H9 (cell line): ENCODE measurements at regions not wholly inside any gene's neighbourhood (a gene's known extent, or its start where the extent isn't known, plus 50 kb on each side); places are given as distances from the start of the nearest gene placed in this dataset.

ENCODE experiments used
- DNase-seq: peaks from one replicate; pipeline ENCODE4 v3.0.0-alpha.2; 2017
- H2AFZ ChIP-seq: one replicate; pipeline ENCODE4 v1.6.1; 2013; ENCODE audit warnings: mild to moderate bottlenecking, low read length, control low read depth, moderate library complexity
- H2AK5ac ChIP-seq: 2 replicates; pipeline ENCODE4 v1.6.1; 2013; ENCODE audit warnings: low read length, control low read depth, mixed read lengths; ENCODE audit not compliant: insufficient read length
- H2BK120ac ChIP-seq: one replicate; pipeline ENCODE4 v1.6.1; 2013; ENCODE audit warnings: low read depth, mild to moderate bottlenecking, low read length, control low read depth, inconsistent platforms; ENCODE audit not compliant: poor library complexity, severe bottlenecking
- H2BK12ac ChIP-seq: 2 replicates; pipeline ENCODE4 v1.6.1; 2013; ENCODE audit warnings: low read length, control low read depth, mixed read lengths, low read depth; ENCODE audit not compliant: insufficient read length
- H2BK15ac ChIP-seq: 2 replicates; pipeline ENCODE4 v1.6.1; 2013; ENCODE audit warnings: low read depth, low read length, control low read depth
- H2BK20ac ChIP-seq: one replicate; pipeline ENCODE4 v1.6.1; 2013; ENCODE audit warnings: low read depth, mild to moderate bottlenecking, low read length, control low read depth, inconsistent platforms; ENCODE audit not compliant: poor library complexity, severe bottlenecking
- H2BK5ac ChIP-seq: 2 replicates; pipeline ENCODE4 v1.6.1; 2013; ENCODE audit warnings: low read length, control low read depth, mixed read lengths; ENCODE audit not compliant: insufficient read length
- H3K14ac ChIP-seq: 2 replicates; pipeline ENCODE4 v1.6.1; 2013; ENCODE audit warnings: low read length, control low read depth; ENCODE audit not compliant: insufficient read depth
- H3K18ac ChIP-seq: 2 replicates; pipeline ENCODE4 v1.6.1; 2013; ENCODE audit warnings: low read depth, mild to moderate bottlenecking, mixed read lengths, low read length, control low read depth; ENCODE audit not compliant: insufficient read length
- H3K23ac ChIP-seq: 2 replicates; pipeline ENCODE4 v1.6.1; 2013; ENCODE audit warnings: low read length, control low read depth, mixed read lengths, low read depth; ENCODE audit not compliant: insufficient read length
- H3K23me2 ChIP-seq: 2 replicates; pipeline ENCODE4 v1.6.1; 2013; ENCODE audit warnings: low read depth, mild to moderate bottlenecking, mixed read lengths, low read length, control low read depth; ENCODE audit not compliant: insufficient read length, poor library complexity, severe bottlenecking
- H3K27ac ChIP-seq: 2 replicates; pipeline ENCODE4 v1.5.1; 2013; ENCODE audit warnings: low read length, control low read depth, mixed read lengths, low read depth; ENCODE audit not compliant: insufficient read length
- H3K27me3 ChIP-seq: 2 replicates; pipeline ENCODE4 v1.6.1; 2013; ENCODE audit warnings: low read length, control low read depth, inconsistent platforms; ENCODE audit not compliant: insufficient read depth
- H3K4ac ChIP-seq: 2 replicates; pipeline ENCODE4 v1.6.1; 2013; ENCODE audit warnings: low read depth, mild to moderate bottlenecking, control low read depth, inconsistent platforms, low read length, moderate library complexity
- H3K4me1 ChIP-seq: 2 replicates; pipeline ENCODE4 v1.6.1; 2013; ENCODE audit warnings: low read length, control low read depth, inconsistent platforms; ENCODE audit not compliant: insufficient read depth
- H3K4me2 ChIP-seq: 2 replicates; pipeline ENCODE4 v1.6.1; 2013; ENCODE audit warnings: low read length, control low read depth, mixed read lengths; ENCODE audit not compliant: insufficient read length, insufficient read depth
- H3K56ac ChIP-seq: 2 replicates; pipeline ENCODE4 v1.6.1; 2013; ENCODE audit warnings: low read depth, mild to moderate bottlenecking, mixed read lengths, low read length, control low read depth; ENCODE audit not compliant: insufficient read length
- H3K79me1 ChIP-seq: 2 replicates; pipeline ENCODE4 v1.6.1; 2013; ENCODE audit warnings: low read depth, mild to moderate bottlenecking, moderate library complexity, low read length, control low read depth, inconsistent platforms; ENCODE audit not compliant: insufficient read depth, poor library complexity, severe bottlenecking
- H3K79me2 ChIP-seq: 2 replicates; pipeline ENCODE4 v1.6.1; 2013; ENCODE audit warnings: low read length, control low read depth, inconsistent platforms; ENCODE audit not compliant: insufficient read depth
- H3K9ac ChIP-seq: 2 replicates; pipeline ENCODE4 v1.6.1; 2013; ENCODE audit warnings: low read length, control low read depth, mixed read lengths; ENCODE audit not compliant: insufficient read length; ENCODE audit errors: extremely low read depth
- H3K9me3 ChIP-seq: one replicate; pipeline ENCODE4 v1.6.1; 2013; ENCODE audit warnings: low read depth, low read length, inconsistent platforms; ENCODE audit not compliant: control insufficient read depth
- H3T11ph ChIP-seq: one replicate; pipeline ENCODE4 v1.6.1; 2013; ENCODE audit warnings: mild to moderate bottlenecking, low read length, control low read depth, inconsistent platforms
- H4K20me1 ChIP-seq: one replicate; pipeline ENCODE4 v1.6.1; 2013; ENCODE audit not compliant: control insufficient read depth, insufficient read length, insufficient read depth
- H4K5ac ChIP-seq: 2 replicates; pipeline ENCODE4 v1.6.1; 2013; ENCODE audit warnings: low read depth, mild to moderate bottlenecking, mixed read lengths, low read length, control low read depth; ENCODE audit not compliant: insufficient read length
- H4K8ac ChIP-seq: replicated peaks from 2 replicates; pipeline ENCODE4 v1.6.1; 2013; ENCODE audit warnings: low read length, control low read depth, mixed read lengths, low read depth; ENCODE audit not compliant: insufficient read length
- H4K91ac ChIP-seq: 2 replicates; pipeline ENCODE4 v1.6.1; 2013; ENCODE audit warnings: low read depth, mild to moderate bottlenecking, moderate library complexity, mixed read lengths, low read length, control low read depth; ENCODE audit not compliant: insufficient read length
- H3K27ac Mint-ChIP-seq, 3 experiments: 2 replicates in 2 of 3; 3 replicates in 1 of 3; pipeline ENCODE4 v1.8.0; 2020 to 2021; ENCODE audit warnings: mixed read lengths in 3 of 3, mild to moderate bottlenecking in 1 of 3, moderate library complexity in 1 of 3
- H3K27me3 Mint-ChIP-seq: 2 replicates; pipeline ENCODE4 v1.8.0; 2021; ENCODE audit warnings: low read depth, mild to moderate bottlenecking, moderate library complexity, mixed read lengths
- H3K36me3 Mint-ChIP-seq, 3 experiments: 2 replicates in 2 of 3; 3 replicates in 1 of 3; pipeline ENCODE4 v1.8.0; 2020 to 2021; ENCODE audit warnings: low read depth in 3 of 3, mixed read lengths in 3 of 3; ENCODE audit not compliant: insufficient read depth in 1 of 3
- H3K4me1 Mint-ChIP-seq, 2 experiments: 2 replicates each; pipeline ENCODE4 v1.8.0; 2020; ENCODE audit warnings: mixed read lengths in 2 of 2
- H3K4me3 Mint-ChIP-seq, 2 experiments: 2 replicates in 1 of 2; 3 replicates in 1 of 2; pipeline ENCODE4 v1.8.0; 2020 to 2021; ENCODE audit warnings: mild to moderate bottlenecking in 2 of 2, mixed read lengths in 2 of 2, moderate library complexity in 1 of 2
- H3K9me3 Mint-ChIP-seq, 2 experiments: 2 replicates in 1 of 2; 3 replicates in 1 of 2; pipeline ENCODE4 v1.8.0; 2020; ENCODE audit warnings: mild to moderate bottlenecking in 2 of 2, mixed read lengths in 2 of 2, moderate library complexity in 1 of 2
- CTCF ChIP-seq: fragments of 200-600 bp; sonication (generic); conservative IDR thresholded peaks from 3 replicates; pipeline ENCODE4 v1.8.0; 2021; ENCODE audit warnings: antibody characterized with exemption, mild to moderate bottlenecking
- WGBS: extraction: QIAGEN DNeasy Blood & Tissue Kit; methylation state at CpG from one replicate; pipeline ENCODE4 v1.1.7; 2013; ENCODE audit warnings: missing lambda C conversion rate, low lambda C conversion rate, mixed read lengths; ENCODE audit not compliant: insufficient read length; ENCODE audit errors: extremely low coverage; 5-methylcytosine and 5-hydroxymethylcytosine counted together

GRCh38 chr10:121302541-121303180, 295.6 kb downstream of the FGFR2 start:
- Histone ChIP-seq H4K20me1 (no peaks in the 10 kb centered on the region), H3K27me3 (no peaks in the 10 kb centered on the region; the same call in 1 of the 2 replicates), H3K4me1 (no peaks in the 10 kb centered on the region; the same call in 1 of the 2 replicates), H3K4me2 (no peak overlapping the region), H4K5ac (no peak overlapping the region), H3K56ac (no peak overlapping the region), H2AK5ac (no peak overlapping the region), H4K91ac (no peak overlapping the region), H3K27ac (no peak overlapping the region), H2BK120ac (no peak overlapping the region), H4K8ac (no peak overlapping the region), H3K79me1 (no peaks in the 10 kb centered on the region), H3K4ac (no peak overlapping the region), H3T11ph (no peak overlapping the region), H3K79me2 (no peaks in the 10 kb centered on the region), H2BK20ac (no peak overlapping the region), H2BK5ac (no peak overlapping the region), H3K23me2 (no peaks in the 10 kb centered on the region), H3K14ac (no peak overlapping the region), H2BK15ac (no peak overlapping the region), H2BK12ac (no peak overlapping the region), H3K18ac (no peak overlapping the region), H2AFZ (no peak overlapping the region), H3K9me3 (no peaks in the 10 kb centered on the region), H3K23ac (no peak overlapping the region), H3K9ac (no peak overlapping the region)
- DNase-seq, result no peak
- Mint-ChIP-seq H3K4me1 (peaks cover 14 to 18% of the 10 kb centered on the region in 2 experiments), H3K27ac (no peak overlapping the region), H3K4me3 (no peak overlapping the region), H3K27me3 (no peaks in the 10 kb centered on the region), H3K36me3 (peaks cover 0 to 2% (median under 1%) of the 10 kb centered on the region in 3 experiments; a peak in 2 of 7 replicates), H3K9me3 (peaks cover 2% of the 10 kb centered on the region in 2 experiments; a peak in 2 of 5 replicates)
- WGBS, result no CpG with 5 or more reads among the region's 7 CpGs
- no peak; the same call in 2 of the 3 replicates for TF ChIP-seq CTCF
